Activated naive CD8-positive, alpha-beta T cell treated with anti-CD3 and anti-CD28 coated beads, Interleukin-2, amount 50 U/mL, for 16 hours (primary cell): ENCODE measurements at regions not wholly inside any gene's neighbourhood (a gene's known extent, or its start where the extent isn't known, plus 50 kb on each side); places are given as distances from the start of the nearest gene placed in this dataset.
"Not testable (repeated sequence)": the region's sequence is repeated elsewhere in the genome, so short reads cannot be mapped to it uniquely, and the experiment has no call there.

Experiments used
- DNase-seq: peaks from one replicate; pipeline ENCODE4 v3.0.0-alpha.2; 2020; ENCODE audit warnings: low read depth, low spot score

- DNase-seq = no peak
Observed at GRCh38 chr5:40354171-40354570, 325.5 kb upstream of the PTGER4 start.

DNA sequence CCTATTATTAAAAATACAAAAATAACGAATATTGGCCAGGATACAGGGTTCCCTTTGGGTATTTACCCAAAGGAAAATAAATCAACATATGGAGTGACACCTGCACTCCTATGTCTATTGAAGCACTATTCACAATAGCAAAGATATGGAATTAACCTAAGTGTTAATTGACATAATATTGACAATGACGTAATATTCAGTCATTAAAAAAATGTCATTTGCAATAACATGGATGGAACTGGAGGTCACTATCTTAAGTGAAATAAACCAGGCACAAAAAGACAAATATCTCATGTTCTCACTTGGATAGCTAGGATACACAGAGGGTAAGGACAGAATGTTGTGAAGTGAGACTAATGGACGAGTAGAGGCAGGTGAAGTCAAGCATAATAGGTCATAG is 326.3 kb upstream of the PTGER4 start:
- DNase-seq = no peak

DNA sequence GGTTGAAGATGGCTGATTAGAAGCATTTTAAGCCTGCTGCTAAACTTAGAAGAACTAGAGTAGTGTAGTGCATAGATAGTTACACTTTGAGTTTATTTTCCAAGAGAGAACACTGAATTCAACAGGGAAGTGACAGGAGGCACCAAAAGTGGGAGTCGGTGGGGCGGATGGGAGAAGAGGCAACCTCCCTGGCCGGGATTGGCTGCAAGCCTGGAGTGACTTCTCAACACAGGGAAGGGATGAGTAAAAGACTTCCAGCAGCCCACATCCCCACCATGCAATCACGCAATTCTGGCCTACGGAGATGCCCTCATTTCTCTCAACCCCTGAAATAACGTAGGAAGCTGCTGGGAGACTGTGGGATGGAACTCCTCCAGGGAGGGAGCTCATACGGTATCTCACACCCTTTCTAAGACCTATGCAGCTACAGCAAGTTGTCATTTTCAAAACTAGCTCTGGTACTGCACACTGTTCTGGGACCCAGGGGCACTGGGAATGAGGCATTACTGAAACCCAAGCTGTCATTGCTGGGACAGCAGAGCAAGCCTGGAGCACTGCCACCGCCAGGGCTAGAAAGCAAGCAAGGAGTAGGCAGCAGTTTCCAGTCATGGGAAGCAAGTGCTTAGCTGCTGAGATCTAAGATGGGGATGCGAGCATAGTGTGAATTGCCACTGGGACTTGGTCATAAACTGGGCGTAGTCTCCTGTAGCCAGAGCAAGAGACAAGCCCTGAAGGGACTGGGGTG is 331.6 kb upstream of the PTGER4 start:
- no peak for DNase-seq

GRCh38 chr5:40346901-40347300 is 332.8 kb upstream of the PTGER4 start:
- no peak for DNase-seq

- DNase-seq = not testable (repeated sequence)
Observed at GRCh38 chr5:40338434-40338833, 341.3 kb upstream of the PTGER4 start.

- no peak for DNase-seq
Observed at GRCh38 chr5:40334242-40334635, 345.5 kb upstream of the PTGER4 start.

- DNase-seq = no peak
Observed at GRCh38 chr5:40333459-40334241, 346.1 kb upstream of the PTGER4 start.

DNA sequence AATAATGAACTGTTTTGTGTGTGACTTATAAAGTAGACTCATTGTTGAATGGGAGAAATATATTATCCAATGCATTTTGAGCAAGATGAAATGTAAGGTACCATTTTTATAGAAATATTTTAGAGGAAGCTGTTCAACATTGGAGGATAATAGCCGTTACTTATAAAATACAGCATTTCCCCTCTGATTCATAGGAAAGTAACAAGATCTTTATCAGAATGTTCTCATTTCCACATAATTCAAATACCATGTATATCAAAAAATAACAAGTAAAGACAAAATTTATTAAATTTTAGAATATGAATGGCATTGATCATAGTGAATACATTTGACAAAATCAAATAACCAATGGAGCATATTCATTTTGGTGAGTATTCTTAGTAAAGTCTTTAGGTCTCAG is 346.7 kb upstream of the PTGER4 start:
- no peak for DNase-seq

- no peak for DNase-seq
Observed at GRCh38 chr5:40331616-40332015, 348.1 kb upstream of the PTGER4 start.

GRCh38 chr5:40321514-40321913 is 358.2 kb upstream of the PTGER4 start:
- DNase-seq = no peak

DNA sequence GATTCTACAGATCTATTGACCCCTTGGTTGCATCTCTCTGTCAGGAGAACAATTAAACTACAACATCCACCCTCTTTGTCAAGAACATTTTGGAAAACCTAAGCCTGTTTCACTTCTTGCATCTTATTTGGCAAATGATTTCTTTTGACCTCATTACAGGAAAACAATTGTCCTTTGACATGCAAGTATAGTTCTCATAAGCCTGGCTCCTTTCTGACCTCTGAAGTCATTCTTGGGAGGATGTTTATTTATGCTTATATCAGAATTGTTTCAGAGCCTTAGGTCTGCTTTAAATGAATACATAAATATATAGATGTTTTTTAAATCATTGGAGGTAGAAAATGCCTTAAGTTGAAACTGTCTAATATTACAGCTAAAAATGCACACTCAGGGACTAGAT is 361.3 kb upstream of the PTGER4 start:
- DNase-seq = no peak

- DNase-seq = no peak
Observed at GRCh38 chr5:40317023-40317422, 362.7 kb upstream of the PTGER4 start.

DNA sequence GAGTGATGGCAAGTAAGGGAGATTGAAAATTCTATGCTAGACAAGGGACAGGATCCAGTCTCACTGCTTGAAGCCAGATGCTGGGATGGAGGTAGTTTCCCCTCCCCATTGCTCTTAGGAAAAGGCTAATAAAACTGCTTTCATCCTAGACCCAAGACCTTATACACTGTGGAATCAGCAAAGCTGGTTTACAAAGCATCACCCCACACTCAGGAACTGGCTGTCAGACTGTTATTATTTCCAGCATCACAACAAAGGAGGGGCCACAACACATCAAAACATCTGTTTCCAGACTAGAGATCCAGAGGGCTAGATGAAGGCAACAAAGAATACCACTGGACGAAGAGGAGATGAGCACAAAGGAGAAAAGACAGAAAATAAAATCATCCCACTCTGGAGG is 364.6 kb upstream of the PTGER4 start:
- DNase-seq = no peak

GRCh38 chr5:40314275-40314674 is 365.4 kb upstream of the PTGER4 start:
- DNase-seq = no peak

DNA sequence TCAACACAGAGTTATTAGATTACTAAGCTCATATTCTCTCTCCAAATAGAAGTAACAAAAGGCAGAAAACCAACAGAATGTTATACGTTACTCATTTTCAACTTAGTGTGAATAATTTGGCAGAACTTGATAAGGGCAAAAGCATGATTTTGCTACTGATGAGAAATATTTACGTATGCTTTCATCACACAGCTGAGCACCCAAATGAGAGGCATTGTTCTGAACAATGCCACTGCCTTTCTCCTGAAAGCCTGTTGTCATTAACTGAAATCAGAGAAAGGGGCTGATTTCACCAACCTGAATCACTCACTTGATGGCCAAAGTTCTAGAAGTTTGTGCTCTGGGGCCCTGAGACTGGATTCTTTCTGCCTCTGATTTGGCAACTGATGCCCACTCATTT is 367.5 kb upstream of the PTGER4 start:
- no peak for DNase-seq

- no peak for DNase-seq
Observed at GRCh38 chr5:40309851-40310250, 369.9 kb upstream of the PTGER4 start.

- no peak for DNase-seq
Observed at GRCh38 chr5:40308867-40309266, 370.8 kb upstream of the PTGER4 start.

DNA sequence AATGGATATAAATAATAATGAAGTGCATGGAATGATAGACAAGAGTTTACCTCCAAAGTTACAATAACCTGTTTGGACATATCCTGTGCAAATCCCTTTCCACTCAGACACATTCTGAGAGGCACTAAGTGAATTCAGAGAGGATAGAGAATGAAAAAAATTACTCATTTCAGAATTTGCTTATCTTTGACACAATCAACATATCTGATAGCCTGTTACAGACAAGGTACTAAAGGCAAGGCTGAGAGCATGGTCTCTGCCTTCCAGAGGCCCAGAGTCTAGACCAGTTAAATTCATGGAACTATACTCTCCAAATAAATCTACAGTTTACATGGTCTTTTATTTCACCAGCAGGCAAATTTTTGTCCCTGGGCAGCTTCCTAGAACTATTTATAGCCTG is 371.8 kb upstream of the PTGER4 start:
- DNase-seq = no peak

DNA sequence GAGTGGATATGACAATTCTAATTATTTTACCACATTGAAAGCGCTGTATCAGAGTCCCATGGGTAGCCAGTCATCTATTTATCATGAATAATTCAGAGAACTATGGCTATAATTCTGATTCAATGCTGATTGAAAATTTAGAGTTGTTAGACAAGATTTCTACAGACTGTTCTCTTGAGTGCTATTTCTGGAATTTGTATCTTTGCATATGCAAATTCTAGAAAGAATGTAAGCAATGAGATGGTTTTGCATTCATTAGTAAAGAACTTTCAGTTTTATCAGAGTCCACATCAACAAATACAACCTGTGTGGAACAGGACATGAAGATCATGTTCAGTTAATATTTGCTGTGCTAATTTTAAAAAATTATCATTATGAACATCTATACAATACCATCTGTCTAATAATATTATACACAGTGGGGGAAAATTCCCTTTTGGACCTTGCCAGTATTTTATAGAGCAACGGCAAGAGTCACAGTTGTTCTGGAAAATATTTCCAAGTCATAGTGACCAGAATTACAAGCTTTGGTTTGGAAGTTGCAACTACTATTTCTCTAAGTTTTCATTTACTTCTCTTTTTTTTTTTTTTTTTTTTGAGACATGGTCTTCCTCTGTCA is 372.7 kb upstream of the PTGER4 start:
- DNase-seq = no peak

- DNase-seq = no peak
Observed at GRCh38 chr5:40292006-40292405, 387.7 kb upstream of the PTGER4 start.

GRCh38 chr5:40291338-40291737 is 388.4 kb upstream of the PTGER4 start:
- DNase-seq = no peak

- no peak for DNase-seq
Observed at GRCh38 chr5:40288800-40289485, 390.8 kb upstream of the PTGER4 start.
